ENCODE measurements at regions not wholly inside any gene's neighbourhood (a gene's known extent, or its start where the extent isn't known, plus 50 kb on each side); places are given as distances from the start of the nearest gene placed in this dataset.

DNA sequence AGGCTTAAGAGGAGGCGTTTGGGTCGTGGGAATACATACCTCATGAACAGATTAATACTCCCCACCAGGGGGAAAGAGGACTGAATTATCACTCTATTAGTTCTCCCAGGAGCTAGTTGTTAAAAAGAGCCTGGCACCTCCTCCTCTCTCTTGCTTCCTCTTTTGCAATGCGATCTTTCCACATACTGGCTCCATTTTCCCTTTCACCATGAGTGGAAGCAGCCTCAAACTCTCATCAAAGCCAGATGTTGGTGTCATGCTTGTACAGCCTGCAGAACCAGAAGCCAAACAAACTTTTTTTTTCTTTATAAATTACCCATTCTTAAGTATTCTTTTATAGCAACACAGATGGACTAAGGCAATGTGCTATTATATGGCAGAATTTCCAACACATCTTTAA is 258.5 kb downstream of the FAM76B start:
- no peak overlapping the region for H3K27ac Mint-ChIP-seq
- ChIA-PET POLR2A (no interaction called here), CTCF (no interaction called here)
- H3K4me3 Mint-ChIP-seq, result no peak overlapping the region
- DNase-seq (no peak), ATAC-seq (no peak)
- H3K4me1 Mint-ChIP-seq (ENCODE audit: low read depth), result peaks cover 5% of the 10 kb centered on the region
- intact Hi-C loops (cut with micrococcal nuclease), result no loop called here
- H3K36me3 Mint-ChIP-seq (ENCODE audit: low read depth), result peaks cover 3% of the 10 kb centered on the region
- H3K27me3 Mint-ChIP-seq, result peaks cover 4% of the 10 kb centered on the region
- TF ChIP-seq, protein P1, sequence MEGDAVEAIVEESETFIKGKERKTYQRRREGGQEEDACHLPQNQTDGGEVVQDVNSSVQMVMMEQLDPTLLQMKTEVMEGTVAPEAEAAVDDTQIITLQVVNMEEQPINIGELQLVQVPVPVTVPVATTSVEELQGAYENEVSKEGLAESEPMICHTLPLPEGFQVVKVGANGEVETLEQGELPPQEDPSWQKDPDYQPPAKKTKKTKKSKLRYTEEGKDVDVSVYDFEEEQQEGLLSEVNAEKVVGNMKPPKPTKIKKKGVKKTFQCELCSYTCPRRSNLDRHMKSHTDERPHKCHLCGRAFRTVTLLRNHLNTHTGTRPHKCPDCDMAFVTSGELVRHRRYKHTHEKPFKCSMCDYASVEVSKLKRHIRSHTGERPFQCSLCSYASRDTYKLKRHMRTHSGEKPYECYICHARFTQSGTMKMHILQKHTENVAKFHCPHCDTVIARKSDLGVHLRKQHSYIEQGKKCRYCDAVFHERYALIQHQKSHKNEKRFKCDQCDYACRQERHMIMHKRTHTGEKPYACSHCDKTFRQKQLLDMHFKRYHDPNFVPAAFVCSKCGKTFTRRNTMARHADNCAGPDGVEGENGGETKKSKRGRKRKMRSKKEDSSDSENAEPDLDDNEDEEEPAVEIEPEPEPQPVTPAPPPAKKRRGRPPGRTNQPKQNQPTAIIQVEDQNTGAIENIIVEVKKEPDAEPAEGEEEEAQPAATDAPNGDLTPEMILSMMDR (IDR thresholded peaks at IDR 0.05), result no peak
- peaks cover 5% of the 10 kb centered on the region for H3K9me3 Mint-ChIP-seq

DNA sequence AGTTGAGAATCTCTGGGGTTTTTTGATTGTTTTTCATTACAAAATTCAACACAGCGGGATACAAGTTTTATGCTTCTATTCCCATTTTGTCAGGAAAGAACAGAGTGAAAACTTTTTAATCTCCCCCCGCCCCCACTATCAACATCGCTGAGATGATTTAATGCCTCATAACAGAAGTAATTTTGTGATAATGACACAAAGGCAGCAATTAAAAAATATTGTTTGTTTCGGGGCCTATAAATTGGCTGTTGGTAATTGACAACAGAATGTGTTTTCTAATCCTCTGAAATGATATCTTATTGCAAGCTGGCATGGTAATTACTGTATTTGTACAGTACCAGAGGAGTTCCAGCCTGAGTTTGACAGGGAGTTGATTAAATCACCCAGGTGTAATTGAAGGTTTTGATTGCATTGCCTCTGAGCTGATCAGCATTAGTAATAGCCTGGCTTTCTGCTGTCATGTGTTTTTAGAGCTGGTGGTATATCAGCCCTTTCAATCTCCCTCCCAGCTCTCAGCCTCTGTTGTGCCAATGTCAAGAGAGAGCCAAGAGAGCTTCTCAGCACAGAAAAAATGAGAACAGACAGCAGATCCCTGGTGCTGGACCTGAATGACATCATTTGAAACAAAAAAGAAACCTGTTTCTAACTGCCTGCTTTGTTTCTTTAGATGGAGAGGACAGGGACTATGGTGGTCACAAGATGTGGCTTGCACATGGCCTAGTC is 265.1 kb downstream of the FAM76B start:
- DNase-seq, result no peak
- Mint-ChIP-seq H3K4me3 (no peak overlapping the region), H3K27ac (no peak overlapping the region), H3K9me3 (peaks cover 2% of the 10 kb centered on the region), H3K4me1 (ENCODE audit: low read depth) (no peaks in the 10 kb centered on the region), H3K27me3 (peaks cover 2% of the 10 kb centered on the region), H3K36me3 (ENCODE audit: low read depth) (no peaks in the 10 kb centered on the region)
- ChIA-PET CTCF (interaction anchor here (0.9 to 4.6 kb wide), 4 partner anchors 8 to 181 kb away, joined by 3 to 14 read pairs (median 4); no protein-coding TSS in a partner anchor), POLR2A (no interaction called here)
- TF ChIP-seq, protein P1 (IDR thresholded peaks at IDR 0.05), result no peak
- ATAC-seq, result no peak
- intact Hi-C loops (cut with micrococcal nuclease), result no loop called here

DNA sequence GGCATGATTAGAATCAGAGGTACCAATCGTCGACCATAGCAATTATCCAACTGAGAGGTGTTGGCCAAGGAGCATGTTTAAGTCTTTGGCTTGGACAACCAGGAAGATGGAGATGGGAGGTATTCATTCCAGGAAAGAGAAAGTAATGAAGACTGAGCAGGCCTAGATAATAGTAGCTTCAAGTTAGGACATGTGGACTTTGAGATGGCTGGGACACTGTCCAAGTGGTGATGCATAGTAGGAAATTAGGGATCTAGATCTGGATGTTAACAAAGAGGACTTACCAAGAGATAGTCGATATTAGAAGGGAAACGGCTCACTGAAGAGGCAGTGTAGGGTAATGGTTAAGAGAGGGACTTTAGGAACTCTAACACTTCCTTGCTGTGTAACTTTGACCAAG is 266.7 kb downstream of the FAM76B start:
- Mint-ChIP-seq H3K4me1 (ENCODE audit: low read depth) (no peaks in the 10 kb centered on the region), H3K4me3 (no peak overlapping the region), H3K9me3 (peaks cover 2% of the 10 kb centered on the region), H3K27ac (no peak overlapping the region), H3K27me3 (no peaks in the 10 kb centered on the region), H3K36me3 (ENCODE audit: low read depth) (no peaks in the 10 kb centered on the region)
- no peak for ATAC-seq
- ChIA-PET POLR2A (interaction anchor here (1.3 kb wide), 1 partner anchor 23 kb away, joined by 3 read pairs; no protein-coding TSS in a partner anchor), CTCF (interaction anchor here (1.5 to 4.6 kb wide), 2 partner anchors 40 to 183 kb away, joined by 3 to 14 read pairs; no protein-coding TSS in a partner anchor)
- no peak for DNase-seq
- TF ChIP-seq, protein P1 (IDR thresholded peaks at IDR 0.05), result no peak
- intact Hi-C loops (cut with micrococcal nuclease), result no loop called here

DNA sequence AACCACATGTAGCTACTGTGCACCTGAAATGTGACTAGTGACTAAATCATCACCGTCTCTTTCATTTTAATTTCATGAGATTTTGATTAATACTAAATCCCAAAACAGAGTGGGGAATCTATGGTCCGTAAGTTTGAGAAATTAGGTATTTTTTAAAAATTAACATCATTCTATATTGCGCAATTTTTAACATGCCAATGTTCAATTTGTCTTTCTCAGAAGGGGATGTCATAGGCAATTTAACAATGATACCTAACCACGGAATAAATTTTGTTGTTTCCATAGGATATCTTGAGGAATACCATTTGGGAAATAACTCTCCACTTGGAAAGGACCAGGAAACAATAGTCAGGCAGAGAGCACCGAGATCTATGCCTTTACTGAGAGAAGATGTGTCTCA is 267.7 kb downstream of the FAM76B start:
- ChIA-PET POLR2A (no interaction called here), CTCF (no interaction called here)
- ATAC-seq (no peak), DNase-seq (no peak)
- TF ChIP-seq, protein P1 (IDR thresholded peaks at IDR 0.05), result no peak
- Mint-ChIP-seq H3K4me3 (no peak overlapping the region), H3K27me3 (no peaks in the 10 kb centered on the region), H3K27ac (no peak overlapping the region), H3K36me3 (ENCODE audit: low read depth) (no peaks in the 10 kb centered on the region), H3K9me3 (peaks cover 2% of the 10 kb centered on the region), H3K4me1 (ENCODE audit: low read depth) (no peaks in the 10 kb centered on the region)
- intact Hi-C loops (cut with micrococcal nuclease), result no loop called here

DNA sequence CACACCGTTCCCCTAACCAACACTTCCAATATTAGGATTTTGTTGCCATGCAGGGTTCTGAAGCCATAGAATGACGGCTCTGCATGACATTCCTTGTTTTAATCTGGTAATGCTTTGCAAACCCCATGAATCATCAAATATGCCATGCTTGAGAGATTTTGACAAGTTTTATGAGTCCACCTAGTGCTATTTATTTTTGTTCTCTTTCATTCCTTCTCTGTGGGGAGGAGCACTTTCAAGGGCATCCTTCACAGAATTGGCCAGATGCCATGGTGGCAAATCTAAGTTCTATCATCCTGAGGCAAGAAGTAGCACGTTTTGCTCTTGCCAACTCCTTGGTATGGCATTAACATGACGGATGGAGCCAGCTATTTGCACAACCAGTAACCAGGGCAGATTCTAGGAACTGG is 268.4 kb downstream of the FAM76B start:
- DNase-seq (no peak), ATAC-seq (no peak)
- TF ChIP-seq, protein P1 (IDR thresholded peaks at IDR 0.05), result no peak
- intact Hi-C loops (cut with micrococcal nuclease), result no loop called here
- ChIA-PET CTCF (no interaction called here), POLR2A (no interaction called here)
- Mint-ChIP-seq H3K4me3 (no peak overlapping the region), H3K9me3 (peaks cover 2% of the 10 kb centered on the region), H3K27ac (no peak overlapping the region), H3K36me3 (ENCODE audit: low read depth) (no peaks in the 10 kb centered on the region), H3K4me1 (ENCODE audit: low read depth) (no peaks in the 10 kb centered on the region), H3K27me3 (no peaks in the 10 kb centered on the region)
